ENCODE measurements at regions not wholly inside any gene's neighbourhood (a gene's known extent, or its start where the extent isn't known, plus 50 kb on each side); places are given as distances from the start of the nearest gene placed in this dataset.

DNA sequence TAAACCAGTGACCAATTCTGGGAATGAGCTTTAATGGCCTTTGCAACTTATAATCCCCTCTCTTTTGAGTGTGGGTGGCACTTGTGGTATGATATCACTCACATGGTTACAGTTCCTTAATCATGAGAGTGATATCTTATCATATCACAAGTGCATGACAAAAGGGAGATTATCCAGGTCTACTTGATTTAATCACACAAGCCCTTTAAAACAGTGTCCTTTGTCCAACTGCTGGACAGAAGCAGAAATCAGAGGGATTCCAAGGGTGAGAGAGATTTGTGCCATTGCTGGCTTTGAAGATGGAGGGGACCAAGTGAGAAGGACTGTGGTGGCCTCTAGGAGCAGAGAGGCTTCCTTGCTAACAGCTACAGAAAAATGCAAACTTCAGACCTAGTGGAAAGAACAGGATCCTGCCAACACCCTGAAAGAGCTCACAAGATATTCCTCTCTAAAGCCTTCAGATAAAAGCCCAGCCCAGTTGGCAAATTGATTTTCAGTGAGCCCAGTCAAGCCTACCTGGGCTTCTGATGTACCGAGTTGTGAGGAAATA, 279.0 kb upstream of the TLE4 start:
- Histone ChIP-seq H3K4me3 (replicated peaks in 1 of 4; ENCODE audit: control extremely low read depth in 1 of 4, insufficient read depth in 1 of 4, low read depth in 3 of 4, low read length in 4 of 4) (no peak overlapping the region), H3K4me2 (ENCODE audit: extremely low read depth, insufficient read depth, low read length) (no peak overlapping the region)
- no peak for DNase-seq (ENCODE audit: low read depth in 2 of 2)

DNA sequence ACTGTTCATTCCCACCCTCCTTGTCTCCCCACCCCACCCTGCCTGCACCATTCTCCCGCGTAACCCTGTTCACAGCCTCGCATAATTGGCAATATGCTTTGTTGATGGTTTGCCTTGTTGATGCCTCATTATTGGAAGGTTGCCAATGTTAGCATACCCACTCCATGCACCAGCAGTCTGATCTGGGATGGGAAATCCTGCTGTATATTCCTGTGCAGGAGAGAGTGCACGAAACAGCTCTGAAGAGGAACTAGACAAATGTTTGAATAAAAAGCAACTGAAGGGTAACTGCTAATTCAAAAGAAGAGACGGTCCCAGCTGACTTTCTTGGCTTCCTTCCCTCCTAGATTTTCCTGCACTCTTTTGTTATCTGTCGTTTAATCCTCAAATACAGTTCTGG, 271.7 kb upstream of the TLE4 start:
- DNase-seq (ENCODE audit: low read depth in 2 of 2): no peak
- H3K9me3 ChIP-seq (ENCODE audit: control insufficient read depth, insufficient read depth, low read depth, low read length): no peaks in the 10 kb centered on the region
- H3K4me3 ChIP-seq (replicated peaks in 1 of 4; ENCODE audit: control extremely low read depth in 1 of 4, insufficient read depth in 1 of 4, low read depth in 3 of 4, low read length in 4 of 4): no peak overlapping the region
- H3K36me3 ChIP-seq (ENCODE audit: control insufficient read depth, insufficient read depth, low read length): no peaks in the 10 kb centered on the region
- TF ChIP-seq EZH2 (IDR thresholded peaks at IDR 0.05; ENCODE audit: low read length, missing control alignments): no peak
- TF ChIP-seq, protein P1, sequence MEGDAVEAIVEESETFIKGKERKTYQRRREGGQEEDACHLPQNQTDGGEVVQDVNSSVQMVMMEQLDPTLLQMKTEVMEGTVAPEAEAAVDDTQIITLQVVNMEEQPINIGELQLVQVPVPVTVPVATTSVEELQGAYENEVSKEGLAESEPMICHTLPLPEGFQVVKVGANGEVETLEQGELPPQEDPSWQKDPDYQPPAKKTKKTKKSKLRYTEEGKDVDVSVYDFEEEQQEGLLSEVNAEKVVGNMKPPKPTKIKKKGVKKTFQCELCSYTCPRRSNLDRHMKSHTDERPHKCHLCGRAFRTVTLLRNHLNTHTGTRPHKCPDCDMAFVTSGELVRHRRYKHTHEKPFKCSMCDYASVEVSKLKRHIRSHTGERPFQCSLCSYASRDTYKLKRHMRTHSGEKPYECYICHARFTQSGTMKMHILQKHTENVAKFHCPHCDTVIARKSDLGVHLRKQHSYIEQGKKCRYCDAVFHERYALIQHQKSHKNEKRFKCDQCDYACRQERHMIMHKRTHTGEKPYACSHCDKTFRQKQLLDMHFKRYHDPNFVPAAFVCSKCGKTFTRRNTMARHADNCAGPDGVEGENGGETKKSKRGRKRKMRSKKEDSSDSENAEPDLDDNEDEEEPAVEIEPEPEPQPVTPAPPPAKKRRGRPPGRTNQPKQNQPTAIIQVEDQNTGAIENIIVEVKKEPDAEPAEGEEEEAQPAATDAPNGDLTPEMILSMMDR (conservative IDR thresholded peaks at IDR 0.05 in 1 of 2, IDR thresholded peaks at IDR 0.05 in 1 of 2; ENCODE audit: low read depth in 1 of 2, low read length in 2 of 2): no peak
- no peaks in the 10 kb centered on the region for H3K27me3 ChIP-seq (ENCODE audit: control insufficient read depth, insufficient read depth, low read length)
- H4K20me1 ChIP-seq (ENCODE audit: control insufficient read depth, extremely low read depth, insufficient read depth, low read length): no peaks in the 10 kb centered on the region
- H2AFZ ChIP-seq (ENCODE audit: low read length): no peak overlapping the region
- no peaks in the 10 kb centered on the region for H3K79me2 ChIP-seq (ENCODE audit: control insufficient read depth, insufficient read depth, low read length)
- H3K4me1 ChIP-seq (ENCODE audit: control insufficient read depth, extremely low read depth, insufficient read depth, low read length): no peaks in the 10 kb centered on the region
- H3K27ac ChIP-seq (ENCODE audit: insufficient read depth, low read length): no peak overlapping the region
- H3K4me2 ChIP-seq (ENCODE audit: extremely low read depth, insufficient read depth, low read length): no peak overlapping the region
- no peak overlapping the region for H3K9ac ChIP-seq (ENCODE audit: insufficient read depth, low read length)

More for the DNA sequence above, 279.0 kb upstream of the TLE4 start:
- Histone ChIP-seq H3K4me1 (ENCODE audit: control insufficient read depth, extremely low read depth, insufficient read depth, low read length) (no peaks in the 10 kb centered on the region), H3K9ac (ENCODE audit: insufficient read depth, low read length) (no peak overlapping the region), H2AFZ (ENCODE audit: low read length) (no peak overlapping the region), H3K79me2 (ENCODE audit: control insufficient read depth, insufficient read depth, low read length) (no peaks in the 10 kb centered on the region), H4K20me1 (ENCODE audit: control insufficient read depth, extremely low read depth, insufficient read depth, low read length) (no peaks in the 10 kb centered on the region), H3K36me3 (ENCODE audit: control insufficient read depth, insufficient read depth, low read length) (no peaks in the 10 kb centered on the region), H3K9me3 (ENCODE audit: control insufficient read depth, insufficient read depth, low read depth, low read length) (no peaks in the 10 kb centered on the region), H3K27me3 (ENCODE audit: control insufficient read depth, insufficient read depth, low read length) (no peaks in the 10 kb centered on the region), H3K27ac (ENCODE audit: insufficient read depth, low read length) (no peak overlapping the region)
- TF ChIP-seq, protein P1 (conservative IDR thresholded peaks at IDR 0.05 in 1 of 2, IDR thresholded peaks at IDR 0.05 in 1 of 2; ENCODE audit: low read depth in 1 of 2, low read length in 2 of 2): no peak
- no peak for TF ChIP-seq EZH2 (IDR thresholded peaks at IDR 0.05; ENCODE audit: low read length, missing control alignments)

DNA sequence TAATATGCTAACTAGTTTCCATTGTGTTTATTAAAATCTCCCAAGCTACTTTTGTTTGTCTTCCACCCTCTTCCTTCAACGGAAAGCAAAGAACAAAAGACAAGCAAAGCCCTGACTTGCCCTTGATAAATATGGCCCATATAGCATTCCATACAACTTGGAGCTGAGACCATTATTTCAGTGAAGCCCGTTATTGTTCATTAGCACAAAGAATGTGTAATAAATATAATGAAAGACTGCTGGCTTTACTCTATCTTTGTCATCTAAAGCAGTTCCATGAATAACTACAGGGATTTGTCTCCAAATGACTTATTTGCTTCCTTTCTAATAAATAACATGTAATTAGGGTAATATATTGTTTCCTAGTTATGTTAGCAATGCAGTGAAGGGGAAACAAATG, 270.7 kb upstream of the TLE4 start:
- Histone ChIP-seq H3K36me3 (ENCODE audit: control insufficient read depth, insufficient read depth, low read length) (no peaks in the 10 kb centered on the region), H4K20me1 (ENCODE audit: control insufficient read depth, extremely low read depth, insufficient read depth, low read length) (no peaks in the 10 kb centered on the region), H3K9ac (ENCODE audit: insufficient read depth, low read length) (no peak overlapping the region), H3K4me2 (ENCODE audit: extremely low read depth, insufficient read depth, low read length) (no peak overlapping the region), H2AFZ (ENCODE audit: low read length) (no peak overlapping the region), H3K27ac (ENCODE audit: insufficient read depth, low read length) (no peak overlapping the region), H3K27me3 (ENCODE audit: control insufficient read depth, insufficient read depth, low read length) (no peaks in the 10 kb centered on the region), H3K4me1 (ENCODE audit: control insufficient read depth, extremely low read depth, insufficient read depth, low read length) (no peaks in the 10 kb centered on the region), H3K9me3 (ENCODE audit: control insufficient read depth, insufficient read depth, low read depth, low read length) (no peaks in the 10 kb centered on the region), H3K79me2 (ENCODE audit: control insufficient read depth, insufficient read depth, low read length) (no peaks in the 10 kb centered on the region), H3K4me3 (replicated peaks in 1 of 4; ENCODE audit: control extremely low read depth in 1 of 4, insufficient read depth in 1 of 4, low read depth in 3 of 4, low read length in 4 of 4) (no peak overlapping the region)
- no peak for DNase-seq (ENCODE audit: low read depth in 2 of 2)
- TF ChIP-seq, protein P1 (conservative IDR thresholded peaks at IDR 0.05 in 1 of 2, IDR thresholded peaks at IDR 0.05 in 1 of 2; ENCODE audit: low read depth in 1 of 2, low read length in 2 of 2): no peak
- no peak for TF ChIP-seq EZH2 (IDR thresholded peaks at IDR 0.05; ENCODE audit: low read length, missing control alignments)
